ENCODE measurements at regions not wholly inside any gene's neighbourhood (a gene's known extent, or its start where the extent isn't known, plus 50 kb on each side); places are given as distances from the start of the nearest gene placed in this dataset.
"Not testable (repeated sequence)": the region's sequence is repeated elsewhere in the genome, so short reads cannot be mapped to it uniquely, and the experiment has no call there.

- Histone ChIP-seq H3K4me3 (ENCODE audit: low read depth in 2 of 2, low read length in 2 of 2) (no peak overlapping the region), H3K9me3 (ENCODE audit: control insufficient read depth, insufficient read depth, low read depth, low read length) (no peaks in the 10 kb centered on the region), H3K27ac (ENCODE audit: low read length) (no peak overlapping the region), H3K27me3 (ENCODE audit: control insufficient read depth, insufficient read depth, low read length) (no peaks in the 10 kb centered on the region; the same call in 1 of the 2 replicates), H3K36me3 (ENCODE audit: control insufficient read depth, insufficient read depth, low read length) (no peaks in the 10 kb centered on the region), H3K4me1 (ENCODE audit: control insufficient read depth, insufficient read depth, low read length) (no peaks in the 10 kb centered on the region)
- BruUV-seq (replicated peaks) = no TSS peak
- in situ Hi-C loops (cut with HindIII; ENCODE audit: low pct_unique_long_range_greater_than_20kb, low sequenced_read_pairs) = no loop called here
- ATAC-seq (no peak), DNase-seq (ENCODE audit: low read depth, low spot score) (no peak)
- CTCF ChIA-PET = no interaction called here
- TF ChIP-seq CTCF (IDR thresholded peaks at IDR 0.05) = no peak
- no peak for TF ChIP-seq POLR2AphosphoS5 (IDR thresholded peaks at IDR 0.05; ENCODE audit: low read depth, low read length)
- no peak for TF ChIP-seq SIN3A (IDR thresholded peaks at IDR 0.05; ENCODE audit: borderline replicate concordance, insufficient read depth, low read depth, low read length)
- no peak for TF ChIP-seq TCF7L2 (IDR thresholded peaks at IDR 0.05; ENCODE audit: low read depth, low read length)
- no peak for TF ChIP-seq REST (IDR thresholded peaks at IDR 0.05; ENCODE audit: insufficient read depth in 1 of 2, low read depth in 2 of 2, low read length in 1 of 2)
- POLR2A ChIA-PET = no interaction called here
- intact Hi-C loops (cut with micrococcal nuclease; ENCODE audit: unreplicated experiment) = no loop called here
These were observed 146.5 kb downstream of the TRIM43 start for GRCh38 chr2:95738301-95738700.

DNA sequence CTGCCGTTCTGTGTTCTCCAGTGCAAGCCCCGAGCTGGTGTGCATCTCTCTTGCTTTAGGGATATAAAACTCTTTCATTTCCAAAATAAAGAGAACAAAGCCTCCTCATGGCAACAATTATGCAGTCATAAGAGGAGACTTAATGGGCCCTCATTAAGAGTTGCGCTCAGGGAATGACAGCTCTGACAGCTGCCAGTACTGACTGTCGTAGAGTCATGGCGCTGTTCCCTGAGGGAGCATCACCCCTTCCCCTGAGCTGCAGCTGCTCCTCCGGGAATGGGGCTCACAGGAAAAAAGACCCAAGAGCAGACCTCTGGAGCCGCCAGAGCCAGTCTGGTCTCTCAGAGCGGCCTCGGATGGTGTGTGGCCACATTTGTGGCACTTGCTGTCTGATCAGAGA, 160.3 kb downstream of the TRIM43 start:
- H3K9me3 ChIP-seq (ENCODE audit: control insufficient read depth, insufficient read depth, low read depth, low read length); CTCF ChIA-PET; H3K27ac ChIP-seq (ENCODE audit: low read length); intact Hi-C loops (cut with micrococcal nuclease; ENCODE audit: unreplicated experiment); POLR2A ChIA-PET; ATAC-seq; DNase-seq (ENCODE audit: low read depth, low spot score); H3K27me3 ChIP-seq (ENCODE audit: control insufficient read depth, insufficient read depth, low read length); H3K4me3 ChIP-seq (ENCODE audit: low read depth in 2 of 2, low read length in 2 of 2); H3K4me1 ChIP-seq (ENCODE audit: control insufficient read depth, insufficient read depth, low read length); BruUV-seq (replicated peaks); H3K36me3 ChIP-seq (ENCODE audit: control insufficient read depth, insufficient read depth, low read length); in situ Hi-C loops (cut with HindIII; ENCODE audit: low pct_unique_long_range_greater_than_20kb, low sequenced_read_pairs): not testable (repeated sequence)

GRCh38 chr2:95753812-95754211, 162.0 kb downstream of the TRIM43 start:
- H3K4me3 ChIP-seq (ENCODE audit: low read depth in 2 of 2, low read length in 2 of 2); CTCF ChIA-PET; H3K4me1 ChIP-seq (ENCODE audit: control insufficient read depth, insufficient read depth, low read length); ATAC-seq; POLR2A ChIA-PET; intact Hi-C loops (cut with micrococcal nuclease; ENCODE audit: unreplicated experiment); H3K27ac ChIP-seq (ENCODE audit: low read length); H3K9me3 ChIP-seq (ENCODE audit: control insufficient read depth, insufficient read depth, low read depth, low read length); DNase-seq (ENCODE audit: low read depth, low spot score); BruUV-seq (replicated peaks); in situ Hi-C loops (cut with HindIII; ENCODE audit: low pct_unique_long_range_greater_than_20kb, low sequenced_read_pairs); H3K36me3 ChIP-seq (ENCODE audit: control insufficient read depth, insufficient read depth, low read length); H3K27me3 ChIP-seq (ENCODE audit: control insufficient read depth, insufficient read depth, low read length): not testable (repeated sequence)

DNA sequence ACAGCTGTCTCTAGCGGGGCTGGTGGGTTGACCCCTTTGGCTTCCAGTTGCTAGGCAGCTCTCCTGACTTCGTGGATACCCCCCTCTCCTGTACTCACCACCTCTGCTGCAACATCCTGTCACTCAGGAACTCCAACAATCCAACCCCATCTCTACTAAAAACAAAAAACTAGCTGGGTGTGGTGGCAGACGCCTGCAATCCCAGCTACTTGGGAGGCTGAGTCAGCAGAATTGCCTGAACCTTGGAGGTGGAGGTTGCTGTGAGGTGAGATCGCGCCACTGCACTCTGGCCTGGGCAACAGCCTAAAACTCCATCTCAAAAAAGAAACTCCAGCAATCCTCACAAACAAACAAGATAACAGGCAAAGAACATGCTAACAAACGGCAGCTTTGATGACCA, 162.4 kb downstream of the TRIM43 start:
- CTCF ChIA-PET; H3K27me3 ChIP-seq (ENCODE audit: control insufficient read depth, insufficient read depth, low read length); H3K4me3 ChIP-seq (ENCODE audit: low read depth in 2 of 2, low read length in 2 of 2); in situ Hi-C loops (cut with HindIII; ENCODE audit: low pct_unique_long_range_greater_than_20kb, low sequenced_read_pairs); intact Hi-C loops (cut with micrococcal nuclease; ENCODE audit: unreplicated experiment); ATAC-seq; DNase-seq (ENCODE audit: low read depth, low spot score); H3K9me3 ChIP-seq (ENCODE audit: control insufficient read depth, insufficient read depth, low read depth, low read length); H3K4me1 ChIP-seq (ENCODE audit: control insufficient read depth, insufficient read depth, low read length); H3K36me3 ChIP-seq (ENCODE audit: control insufficient read depth, insufficient read depth, low read length); H3K27ac ChIP-seq (ENCODE audit: low read length); BruUV-seq (replicated peaks); POLR2A ChIA-PET: not testable (repeated sequence)

DNA sequence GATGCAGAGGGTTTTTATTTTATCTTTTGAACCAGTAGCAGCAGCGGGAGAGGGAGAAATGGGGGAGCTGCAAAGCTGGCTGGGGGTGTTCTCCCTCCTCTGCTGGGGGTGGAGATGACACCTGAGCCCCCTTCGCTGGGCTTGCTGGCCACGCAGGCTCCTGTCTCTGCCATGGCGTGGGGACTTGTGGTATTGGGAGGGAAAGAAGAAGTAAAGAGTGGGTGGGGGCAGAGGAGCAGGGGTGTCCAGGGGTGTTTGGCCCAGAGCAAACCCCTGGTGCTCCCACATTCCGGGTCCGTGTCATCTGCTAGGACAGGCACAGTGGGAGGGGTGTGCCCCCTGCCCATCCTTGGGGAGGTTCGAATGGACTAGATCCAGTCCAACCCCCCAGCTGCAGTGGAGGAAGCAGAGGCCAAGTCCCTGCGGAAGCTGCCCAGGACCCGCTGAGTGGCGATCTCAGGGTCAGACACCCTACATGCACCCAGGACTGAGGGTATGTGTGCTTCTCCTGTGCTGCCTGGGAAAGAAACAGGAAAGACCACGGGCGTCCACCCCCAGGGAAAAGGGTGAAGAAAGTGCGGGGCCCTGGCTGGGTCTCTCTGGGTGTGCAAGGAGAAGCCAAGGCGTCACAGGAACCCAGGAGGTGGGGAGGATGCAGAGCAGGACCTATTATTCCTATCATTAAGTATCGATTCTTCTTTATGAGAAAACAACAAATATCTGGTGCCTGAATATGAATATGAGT, 163.2 kb downstream of the TRIM43 start:
- DNase-seq (ENCODE audit: low read depth, low spot score); intact Hi-C loops (cut with micrococcal nuclease; ENCODE audit: unreplicated experiment); H3K27me3 ChIP-seq (ENCODE audit: control insufficient read depth, insufficient read depth, low read length); in situ Hi-C loops (cut with HindIII; ENCODE audit: low pct_unique_long_range_greater_than_20kb, low sequenced_read_pairs); BruUV-seq (replicated peaks); H3K4me3 ChIP-seq (ENCODE audit: low read depth in 2 of 2, low read length in 2 of 2); H3K4me1 ChIP-seq (ENCODE audit: control insufficient read depth, insufficient read depth, low read length); ATAC-seq; H3K27ac ChIP-seq (ENCODE audit: low read length); CTCF ChIA-PET; H3K9me3 ChIP-seq (ENCODE audit: control insufficient read depth, insufficient read depth, low read depth, low read length); POLR2A ChIA-PET; H3K36me3 ChIP-seq (ENCODE audit: control insufficient read depth, insufficient read depth, low read length): not testable (repeated sequence)

Measured in Panc1 (cell line).